SK-N-SH treated with all-trans-retinoic acid at 6 μM for 48 hours (cell line): ENCODE measurements at regions not wholly inside any gene's neighbourhood (a gene's known extent, or its start where the extent isn't known, plus 50 kb on each side); places are given as distances from the start of the nearest gene placed in this dataset.

ENCODE experiments used
- ATAC-seq: fragments of 200-7000 bp; cut with Tn5 transposase; 3 replicates; pipeline ENCODE4 v1.9.1; 2020; ENCODE audit warnings: mild to moderate bottlenecking, moderate library complexity
- ARNTL ChIP-seq: fragments of 450-650 bp; formaldehyde crosslinking; IDR thresholded peaks from 2 replicates; pipeline ENCODE4 v1.5.0; 2020; ENCODE audit warnings: low read depth, mild to moderate bottlenecking, moderate library complexity, borderline replicate concordance
- CREB5 ChIP-seq: fragments of 250-450 bp; sonication (Bioruptor Pico); IDR thresholded peaks from 2 replicates; pipeline ENCODE4 v1.5.1; 2020; ENCODE audit warnings: low read depth, mild to moderate bottlenecking, moderate library complexity
- CSRNP3 ChIP-seq: fragments of 250-450 bp; sonication (Bioruptor Pico); IDR thresholded peaks from 2 replicates; pipeline ENCODE4 v1.5.1; 2021; ENCODE audit warnings: mild to moderate bottlenecking, moderate library complexity
- ESRRG ChIP-seq: fragments of 250-450 bp; sonication (Bioruptor Pico); IDR thresholded peaks from 2 replicates; pipeline ENCODE4 v1.6.1; 2021; ENCODE audit warnings: mild to moderate bottlenecking
- GLIS3 ChIP-seq: fragments of 250-450 bp; sonication (Bioruptor Pico); IDR thresholded peaks from 2 replicates; pipeline ENCODE4 v1.5.0; 2020; ENCODE audit warnings: mild to moderate bottlenecking, moderate library complexity
- ISL1 ChIP-seq: fragments of 250-450 bp; sonication (Bioruptor Pico); IDR thresholded peaks from 2 replicates; pipeline ENCODE4 v2.1.2; 2022; ENCODE audit warnings: mild to moderate bottlenecking, moderate library complexity
- OSR1 ChIP-seq: fragments of 250-450 bp; sonication (Bioruptor Pico); IDR thresholded peaks from 2 replicates; pipeline ENCODE4 v1.8.0; 2022; ENCODE audit warnings: moderate library complexity, mild to moderate bottlenecking, inconsistent platforms
- PATZ1 ChIP-seq: fragments of 250-450 bp; sonication (Bioruptor Pico); IDR thresholded peaks from 2 replicates; pipeline ENCODE4 v1.8.0; 2020; ENCODE audit warnings: mild to moderate bottlenecking, moderate library complexity, borderline replicate concordance
- POU6F1 ChIP-seq: fragments of 250-450 bp; sonication (Bioruptor Pico); IDR thresholded peaks from 2 replicates; pipeline ENCODE4 v1.8.0; 2021; ENCODE audit warnings: low read depth, mild to moderate bottlenecking, moderate library complexity, borderline replicate concordance
- PPARA ChIP-seq: fragments of 250-450 bp; sonication (Bioruptor Pico); IDR thresholded peaks from 2 replicates; pipeline ENCODE4 v1.5.0; 2020; ENCODE audit warnings: mild to moderate bottlenecking, borderline replicate concordance
- RARB ChIP-seq: fragments of 250-450 bp; sonication (Bioruptor Pico); IDR thresholded peaks from 2 replicates; pipeline ENCODE4 v1.8.0; 2021; ENCODE audit warnings: mild to moderate bottlenecking, moderate library complexity
- SNAI2 ChIP-seq: fragments of 250-450 bp; sonication (Bioruptor Pico); IDR thresholded peaks from 2 replicates; pipeline ENCODE4 v1.5.0; 2020; ENCODE audit warnings: mild to moderate bottlenecking, moderate library complexity
- TCF4 ChIP-seq: fragments of 250-450 bp; sonication (Bioruptor Pico); IDR thresholded peaks from 2 replicates; pipeline ENCODE4 v1.8.0; 2021; ENCODE audit warnings: mild to moderate bottlenecking, moderate library complexity, borderline replicate concordance
- TOX ChIP-seq: fragments of 250-450 bp; sonication (Bioruptor Pico); IDR thresholded peaks from 2 replicates; pipeline ENCODE4 v1.8.0; 2021; ENCODE audit warnings: mild to moderate bottlenecking, moderate library complexity, borderline replicate concordance
- ZC3H10 ChIP-seq: fragments of 250-450 bp; sonication (Bioruptor Pico); IDR thresholded peaks from 2 replicates; pipeline ENCODE4 v1.5.1; 2021; ENCODE audit warnings: mild to moderate bottlenecking, moderate library complexity
- ZFP30 ChIP-seq: fragments of 450-650 bp; formaldehyde crosslinking; IDR thresholded peaks from 2 replicates; pipeline ENCODE4 v1.5.0; 2022; ENCODE audit warnings: mild to moderate bottlenecking, moderate library complexity
- ZNF70 ChIP-seq: fragments of 450-650 bp; formaldehyde crosslinking; IDR thresholded peaks from 2 replicates; pipeline ENCODE4 v1.5.0; 2020; ENCODE audit warnings: mild to moderate bottlenecking, moderate library complexity
- ZNF8 ChIP-seq: fragments of 450-650 bp; formaldehyde crosslinking; IDR thresholded peaks from 2 replicates; pipeline ENCODE4 v1.5.0; 2020; ENCODE audit warnings: mild to moderate bottlenecking, moderate library complexity
- TF ChIP-seq, protein P1 (sequence below): fragments of 250-450 bp; sonication (Bioruptor Pico); IDR thresholded peaks from 2 replicates; pipeline ENCODE4 v1.5.0; 2020; ENCODE audit warnings: mild to moderate bottlenecking, moderate library complexity

- ATAC-seq: no peak
- TF ChIP-seq ZFP30 (CRISPR knock-in tag): no peak
- no peak for TF ChIP-seq RARB
- no peak for TF ChIP-seq GLIS3 (CRISPR knock-in tag)
- TF ChIP-seq ISL1: no peak
- no peak for TF ChIP-seq ZC3H10 (CRISPR knock-in tag)
- no peak for TF ChIP-seq ARNTL
- TF ChIP-seq PPARA (CRISPR knock-in tag): no peak
- no peak for TF ChIP-seq ESRRG (CRISPR knock-in tag)
- TF ChIP-seq TOX (CRISPR knock-in tag): no peak
- TF ChIP-seq CREB5 (CRISPR knock-in tag): no peak
- no peak for TF ChIP-seq ZNF70 (CRISPR knock-in tag)
- TF ChIP-seq OSR1 (CRISPR knock-in tag): no peak
- no peak for TF ChIP-seq CSRNP3 (CRISPR knock-in tag)
- no peak for TF ChIP-seq ZNF8 (CRISPR knock-in tag)
- no peak for TF ChIP-seq POU6F1 (CRISPR knock-in tag)
Measured at GRCh38 chr16:49200223-49200820, 81.3 kb downstream of the CBLN1 start.

DNA sequence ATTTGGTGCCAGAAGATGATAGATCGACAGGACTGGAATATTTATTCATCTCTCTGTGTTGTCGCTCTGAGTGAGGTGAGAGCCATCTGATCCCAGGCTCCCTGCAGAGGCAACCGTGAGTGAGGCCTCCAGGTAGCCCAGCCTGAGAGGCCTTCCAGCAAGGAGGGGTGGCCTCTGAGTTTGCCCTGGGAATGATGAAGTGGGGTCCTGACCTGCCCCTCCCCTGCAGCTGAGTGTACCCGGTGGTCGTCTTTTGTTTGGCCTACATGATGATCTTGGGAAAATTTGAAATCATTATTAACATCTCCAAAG is 86.4 kb downstream of the CBLN1 start:
- ATAC-seq: no peak
- no peak for TF ChIP-seq PATZ1 (CRISPR knock-in tag)
- no peak for TF ChIP-seq TCF4 (CRISPR knock-in tag)
- TF ChIP-seq POU6F1 (CRISPR knock-in tag): no peak
- no peak for TF ChIP-seq ARNTL
- TF ChIP-seq TOX (CRISPR knock-in tag): no peak
- TF ChIP-seq PPARA (CRISPR knock-in tag): no peak
- no peak for TF ChIP-seq SNAI2 (CRISPR knock-in tag)
- TF ChIP-seq, protein P1, sequence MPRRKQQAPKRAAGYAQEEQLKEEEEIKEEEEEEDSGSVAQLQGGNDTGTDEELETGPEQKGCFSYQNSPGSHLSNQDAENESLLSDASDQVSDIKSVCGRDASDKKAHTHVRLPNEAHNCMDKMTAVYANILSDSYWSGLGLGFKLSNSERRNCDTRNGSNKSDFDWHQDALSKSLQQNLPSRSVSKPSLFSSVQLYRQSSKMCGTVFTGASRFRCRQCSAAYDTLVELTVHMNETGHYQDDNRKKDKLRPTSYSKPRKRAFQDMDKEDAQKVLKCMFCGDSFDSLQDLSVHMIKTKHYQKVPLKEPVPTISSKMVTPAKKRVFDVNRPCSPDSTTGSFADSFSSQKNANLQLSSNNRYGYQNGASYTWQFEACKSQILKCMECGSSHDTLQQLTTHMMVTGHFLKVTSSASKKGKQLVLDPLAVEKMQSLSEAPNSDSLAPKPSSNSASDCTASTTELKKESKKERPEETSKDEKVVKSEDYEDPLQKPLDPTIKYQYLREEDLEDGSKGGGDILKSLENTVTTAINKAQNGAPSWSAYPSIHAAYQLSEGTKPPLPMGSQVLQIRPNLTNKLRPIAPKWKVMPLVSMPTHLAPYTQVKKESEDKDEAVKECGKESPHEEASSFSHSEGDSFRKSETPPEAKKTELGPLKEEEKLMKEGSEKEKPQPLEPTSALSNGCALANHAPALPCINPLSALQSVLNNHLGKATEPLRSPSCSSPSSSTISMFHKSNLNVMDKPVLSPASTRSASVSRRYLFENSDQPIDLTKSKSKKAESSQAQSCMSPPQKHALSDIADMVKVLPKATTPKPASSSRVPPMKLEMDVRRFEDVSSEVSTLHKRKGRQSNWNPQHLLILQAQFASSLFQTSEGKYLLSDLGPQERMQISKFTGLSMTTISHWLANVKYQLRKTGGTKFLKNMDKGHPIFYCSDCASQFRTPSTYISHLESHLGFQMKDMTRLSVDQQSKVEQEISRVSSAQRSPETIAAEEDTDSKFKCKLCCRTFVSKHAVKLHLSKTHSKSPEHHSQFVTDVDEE (CRISPR knock-in tag): no peak
- no peak for TF ChIP-seq ISL1
- no peak for TF ChIP-seq GLIS3 (CRISPR knock-in tag)
